HG03575 (cell line): ENCODE measurements at regions not wholly inside any gene's neighbourhood (a gene's known extent, or its start where the extent isn't known, plus 50 kb on each side); places are given as distances from the start of the nearest gene placed in this dataset.

Experiments
- ATAC-seq: cut with Tn5 transposase; IDR thresholded peaks from one replicate; pipeline ENCODE4 v1.9.1; 2021; ENCODE audit not compliant: unreplicated experiment, insufficient number of reproducible peaks, low FRiP score; ENCODE audit errors: extremely low read depth

DNA sequence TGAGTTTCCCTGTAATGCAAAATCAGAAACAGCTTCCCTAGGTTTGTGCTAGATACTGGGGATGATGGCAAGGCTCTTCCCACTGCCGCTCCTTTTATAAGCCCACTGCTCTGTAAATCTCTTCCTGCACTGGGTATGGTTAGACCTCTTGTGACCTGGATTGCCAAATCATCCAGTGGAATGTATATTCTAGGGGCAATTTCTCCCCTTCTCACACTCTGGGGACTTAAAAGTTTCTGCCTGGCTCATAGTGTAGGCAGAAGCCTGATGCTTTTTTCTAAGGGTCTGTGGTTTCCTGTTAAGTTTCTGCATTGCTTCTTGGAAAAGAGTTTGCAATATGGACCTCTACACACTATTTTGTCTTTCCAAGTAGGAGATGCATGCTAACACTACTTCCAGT lies 1582.0 kb upstream of the PCDH20 start:
- ATAC-seq = no peak

DNA sequence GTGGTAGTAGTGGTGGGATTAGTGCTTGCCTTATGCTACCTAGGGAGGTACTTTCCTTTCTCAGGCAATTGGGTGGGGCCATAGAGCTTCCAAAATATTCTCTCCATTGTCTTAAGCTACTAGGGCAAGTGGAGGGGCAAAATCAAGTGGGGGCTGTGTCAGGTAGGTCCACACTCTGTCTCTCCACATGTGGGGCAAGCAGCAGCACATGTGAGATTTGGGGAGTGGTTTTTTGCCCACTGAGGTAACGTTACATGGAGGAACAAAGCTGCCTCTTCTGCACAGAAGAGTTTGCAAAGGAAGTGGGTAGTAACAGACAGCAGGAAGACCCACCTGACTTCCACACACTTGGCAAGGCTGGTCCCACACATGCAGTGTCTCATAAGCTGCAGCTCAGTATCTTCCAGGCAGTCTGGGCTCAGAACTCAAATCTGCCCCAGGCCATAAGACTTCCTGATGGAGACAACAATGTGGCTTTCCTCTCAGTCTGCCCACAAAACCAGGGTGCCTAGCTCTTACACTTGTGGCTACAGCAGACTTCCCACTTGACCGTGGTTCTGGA lies 1581.5 kb upstream of the PCDH20 start:
- no peak for ATAC-seq

DNA sequence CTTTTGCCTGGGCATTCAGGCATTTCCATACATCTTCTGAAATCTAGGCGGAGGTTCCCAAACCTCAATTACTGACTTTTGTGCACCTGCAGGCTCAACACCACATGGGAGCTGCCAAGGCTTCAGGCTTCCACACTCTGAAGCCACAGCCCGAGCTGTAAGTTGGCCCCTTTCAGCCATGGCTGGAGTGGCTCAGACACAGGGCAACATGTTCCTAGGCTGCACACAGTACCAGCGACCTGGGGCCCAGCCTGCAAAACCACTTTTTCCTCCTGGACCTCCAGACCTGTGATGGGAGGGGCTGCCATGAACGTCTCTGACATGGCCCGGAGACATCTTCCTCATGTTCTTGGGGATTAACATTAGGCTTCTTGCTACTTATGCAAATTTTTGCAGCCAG lies 1558.2 kb upstream of the PCDH20 start:
- ATAC-seq = no peak

- no peak for ATAC-seq
These were observed 1548.9 kb upstream of the PCDH20 start for GRCh38 chr13:62964522-62964921.

DNA sequence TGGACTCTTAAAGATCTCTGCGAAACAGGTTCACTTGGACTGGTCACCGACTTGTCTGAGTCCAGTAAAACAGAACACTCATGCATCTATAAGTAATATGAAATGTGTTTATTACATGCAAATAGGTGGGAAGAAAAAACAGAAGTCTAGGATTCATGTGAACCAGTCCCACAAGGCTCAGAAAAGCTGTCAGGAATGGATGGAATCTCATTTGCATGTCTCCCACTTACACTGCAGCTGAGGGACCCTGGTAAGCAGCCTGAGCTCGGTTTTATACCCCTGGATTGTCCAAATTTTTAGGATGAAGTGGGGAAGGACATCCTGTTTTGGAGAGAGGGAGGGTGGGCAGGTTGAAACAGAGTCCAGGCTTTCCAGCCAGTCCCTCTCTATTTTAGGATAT lies 1545.1 kb upstream of the PCDH20 start:
- no peak for ATAC-seq

GRCh38 chr13:62933809-62934208 lies 1518.2 kb upstream of the PCDH20 start:
- no peak for ATAC-seq

DNA sequence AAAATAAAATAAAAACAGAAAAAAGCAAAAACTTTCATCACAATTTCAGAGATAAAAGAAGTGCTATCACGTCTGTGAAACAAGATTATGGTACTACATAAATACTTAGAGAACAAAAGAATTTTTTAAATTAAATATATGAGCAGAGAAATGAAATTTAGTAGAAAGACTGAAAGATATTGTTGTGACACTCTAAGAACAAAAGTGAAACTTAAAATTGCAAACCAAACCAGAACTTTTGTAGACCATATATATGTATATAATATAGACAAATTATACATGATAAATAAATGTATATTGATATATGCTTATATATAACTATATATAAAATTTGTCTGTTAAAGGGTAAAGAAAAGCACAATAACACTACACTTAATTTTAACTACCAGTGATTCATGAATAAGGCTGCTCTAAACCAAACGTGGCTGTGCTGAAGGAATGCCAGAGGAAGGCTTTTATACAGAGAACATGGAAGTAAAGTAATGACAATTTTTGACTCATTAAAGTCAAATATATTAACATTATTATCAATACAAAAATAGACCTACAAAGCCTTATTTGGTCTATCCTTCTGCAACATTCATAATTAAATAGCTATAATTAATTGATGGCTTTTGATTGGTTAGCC lies 1516.7 kb upstream of the PCDH20 start:
- no peak for ATAC-seq

DNA sequence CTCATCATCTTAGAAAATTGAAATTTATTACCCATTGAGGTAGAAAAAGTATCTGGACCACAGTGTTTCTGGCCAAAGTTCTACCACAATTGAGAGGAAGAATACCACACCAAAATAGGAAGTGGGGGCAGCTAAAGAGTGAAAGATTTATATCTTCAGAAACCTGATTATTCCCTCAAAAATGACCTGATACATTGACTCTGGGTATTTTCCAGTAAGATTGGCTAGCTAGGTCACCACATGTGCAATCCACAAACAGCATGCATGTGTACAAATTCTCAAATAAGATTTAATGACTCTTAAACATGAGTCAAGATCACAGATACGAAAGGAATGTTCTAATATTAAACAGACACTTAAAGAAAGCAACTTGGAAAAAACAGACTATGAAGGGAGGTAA lies 1516.2 kb upstream of the PCDH20 start:
- no peak for ATAC-seq

GRCh38 chr13:62924395-62924794 lies 1508.7 kb upstream of the PCDH20 start:
- no peak for ATAC-seq

- ATAC-seq = no peak
These were observed 1504.5 kb upstream of the PCDH20 start for GRCh38 chr13:62920159-62920558.

DNA sequence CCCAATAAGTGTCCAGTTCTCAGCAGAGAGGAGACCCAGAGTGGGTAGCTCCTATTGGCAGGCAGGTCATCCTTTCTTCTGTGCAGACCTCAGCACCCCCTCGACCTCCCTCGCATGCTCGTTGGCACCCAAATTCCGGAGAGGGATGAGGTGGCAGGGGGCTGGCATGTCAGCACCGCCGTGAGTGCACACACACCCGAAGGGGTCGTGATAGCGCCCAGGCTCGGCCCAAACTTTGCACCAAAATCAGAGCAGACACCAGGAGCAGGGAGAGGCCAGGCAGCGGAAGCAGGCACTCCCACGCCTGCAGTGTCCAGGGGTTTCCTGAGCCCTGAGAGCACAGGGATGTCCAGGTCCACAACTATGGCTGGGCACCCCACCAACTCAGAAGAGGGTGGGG lies 1503.8 kb upstream of the PCDH20 start:
- no peak for ATAC-seq

GRCh38 chr13:62910541-62911060 lies 1495.0 kb upstream of the PCDH20 start:
- no peak for ATAC-seq

DNA sequence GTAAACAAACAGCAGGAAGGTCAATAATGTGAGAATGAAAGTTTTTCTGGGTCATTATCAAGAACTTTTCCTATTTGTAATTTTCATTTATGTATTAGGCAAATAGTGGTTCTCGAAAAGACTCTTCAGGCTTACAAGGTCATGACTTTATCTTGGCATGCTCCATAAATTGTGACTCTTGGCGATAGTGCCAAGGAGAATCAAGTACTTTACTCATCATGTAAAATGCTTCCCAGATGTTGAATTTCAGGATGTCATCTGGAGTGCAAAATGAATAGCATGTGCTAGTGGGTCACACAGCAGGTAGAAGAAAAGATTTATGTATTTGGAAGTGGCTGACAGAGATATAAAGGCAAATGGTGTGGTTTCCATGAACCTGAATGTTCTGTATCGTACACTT lies 1492.7 kb upstream of the PCDH20 start:
- no peak for ATAC-seq

DNA sequence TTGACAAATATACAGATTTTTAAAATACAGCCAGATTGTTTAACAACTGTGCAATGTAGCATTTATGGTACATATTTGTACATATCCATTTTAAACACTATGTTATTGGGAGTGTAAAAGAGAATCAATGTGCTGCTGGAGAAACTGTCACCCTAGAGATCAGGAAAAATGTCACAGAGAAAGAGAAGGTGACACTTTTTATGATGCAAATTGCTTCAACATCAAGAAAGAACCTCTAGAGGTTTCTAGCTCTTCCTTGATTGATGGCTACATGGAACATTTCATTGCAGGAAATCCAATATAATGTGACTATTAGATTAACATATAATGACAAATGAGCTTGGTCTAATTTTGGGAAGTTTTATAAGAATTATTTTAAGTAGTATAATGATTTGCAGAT lies 1491.2 kb upstream of the PCDH20 start:
- ATAC-seq = no peak

- ATAC-seq = no peak
These were observed 1490.8 kb upstream of the PCDH20 start for GRCh38 chr13:62906469-62906868.

DNA sequence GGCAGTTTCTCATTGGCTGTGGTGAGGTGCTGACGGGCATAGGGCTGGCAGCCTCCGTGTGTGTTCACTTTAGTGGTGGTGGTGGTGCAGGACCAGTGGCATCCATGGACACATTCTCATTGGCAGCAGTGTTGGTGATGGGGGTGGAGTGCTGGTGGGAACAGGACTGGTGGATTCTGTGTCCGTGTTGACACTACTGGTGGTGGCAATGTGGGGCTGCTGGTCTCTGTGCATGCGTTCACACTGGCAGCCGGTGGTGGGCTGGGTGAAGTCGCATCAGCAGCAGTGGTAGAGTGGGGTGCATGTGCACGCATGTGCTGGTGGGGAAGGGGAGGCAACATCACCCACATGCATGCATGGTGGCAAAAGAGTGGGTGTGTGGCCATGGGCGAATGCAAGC lies 1471.4 kb upstream of the PCDH20 start:
- ATAC-seq = no peak

- ATAC-seq = no peak
These were observed 1463.4 kb upstream of the PCDH20 start for GRCh38 chr13:62879071-62879470.

DNA sequence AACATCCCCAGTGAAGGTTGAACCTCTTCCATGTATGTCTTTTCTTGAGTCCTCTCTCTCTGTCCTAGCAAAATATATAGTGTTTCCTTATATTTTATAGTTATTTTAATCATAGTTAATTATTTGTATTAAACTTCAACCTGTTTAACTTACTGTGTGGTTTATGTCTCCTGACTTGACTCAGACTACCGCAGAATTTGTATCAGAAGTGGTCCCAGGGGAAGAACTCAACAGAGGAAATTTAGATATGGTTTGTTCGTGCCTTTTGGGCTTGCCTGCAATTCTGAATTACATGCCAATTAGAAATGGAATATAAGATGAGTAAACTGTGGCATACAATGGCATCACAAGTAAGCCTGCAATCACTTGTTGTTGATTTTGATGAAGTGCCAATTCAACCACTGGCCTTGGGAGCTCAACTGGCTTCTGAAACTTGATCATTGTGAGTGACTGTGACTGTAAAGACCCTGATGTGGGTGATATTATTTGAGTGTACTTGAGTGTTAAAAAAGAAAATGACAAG lies 1459.5 kb upstream of the PCDH20 start:
- no peak for ATAC-seq

DNA sequence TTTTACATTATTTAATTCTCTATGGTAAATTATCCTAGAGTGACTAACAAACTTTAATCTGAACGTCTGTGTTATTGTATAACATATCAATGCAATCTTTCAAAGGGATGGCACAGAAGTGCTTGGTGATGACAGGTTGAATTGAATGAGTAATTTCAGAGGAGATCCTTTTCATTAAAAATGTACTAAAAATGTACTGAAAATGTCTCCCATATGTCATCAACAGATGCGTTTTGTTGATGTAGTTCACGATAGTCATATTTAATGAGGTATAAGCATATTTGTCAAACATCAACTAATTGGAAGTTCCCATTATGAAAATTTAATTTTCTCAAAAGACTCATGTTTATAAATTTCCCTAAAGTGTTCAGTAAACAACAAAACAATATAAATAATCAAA lies 1434.7 kb upstream of the PCDH20 start:
- ATAC-seq = no peak

GRCh38 chr13:62847520-62847919 lies 1431.9 kb upstream of the PCDH20 start:
- no peak for ATAC-seq

- no peak for ATAC-seq
These were observed 1430.7 kb upstream of the PCDH20 start for GRCh38 chr13:62846302-62846701.
